NT2/D1 (cell line): ENCODE measurements at regions not wholly inside any gene's neighbourhood (a gene's known extent, or its start where the extent isn't known, plus 50 kb on each side); places are given as distances from the start of the nearest gene placed in this dataset.

Source experiments
- SUZ12 ChIP-seq: IDR thresholded peaks from 2 replicates; pipeline ENCODE4 v1.6.1; 2011; ENCODE audit not compliant: insufficient read length, insufficient read depth; ENCODE audit errors: extremely low read depth
- YY1 ChIP-seq: IDR thresholded peaks from 2 replicates; pipeline ENCODE4 v1.6.1; 2011; ENCODE audit not compliant: insufficient read length, insufficient read depth
- ZNF274 ChIP-seq: IDR thresholded peaks from 2 replicates; pipeline ENCODE4 v1.6.1; 2011; ENCODE audit warnings: mild to moderate bottlenecking, low read depth, low read length

GRCh38 chr14:54186821-54187763 is 209.7 kb upstream of the CDKN3 start:
- TF ChIP-seq ZNF274 (no peak), YY1 (no peak), SUZ12 (no peak)
